ENCODE measurements at regions not wholly inside any gene's neighbourhood (a gene's known extent, or its start where the extent isn't known, plus 50 kb on each side); places are given as distances from the start of the nearest gene placed in this dataset.

- DNase-seq = no peak
These were observed 434.0 kb downstream of the GADD45G start for GRCh38 chr9:90038763-90039162.

- DNase-seq = no peak
These were observed 439.5 kb downstream of the GADD45G start for GRCh38 chr9:90044263-90044662.

- peak; percentile 27 for DNase-seq
These were observed 439.9 kb downstream of the GADD45G start for GRCh38 chr9:90044710-90045151.

- peak; percentile 53 for DNase-seq
These were observed 441.6 kb downstream of the GADD45G start for GRCh38 chr9:90046317-90046861.

- no peak for DNase-seq
These were observed 443.0 kb downstream of the GADD45G start for GRCh38 chr9:90047828-90048227.

- no peak for DNase-seq
These were observed 447.6 kb downstream of the GADD45G start for GRCh38 chr9:90052366-90052765.

- DNase-seq = peak; percentile 53
These were observed 448.2 kb downstream of the GADD45G start for GRCh38 chr9:90053027-90053426.

- no peak for DNase-seq
These were observed 450.0 kb downstream of the GADD45G start for GRCh38 chr9:90054810-90055209.

GRCh38 chr9:90055226-90055625, 450.4 kb downstream of the GADD45G start:
- no peak for DNase-seq

- DNase-seq = no peak
These were observed 452.5 kb downstream of the GADD45G start for GRCh38 chr9:90057361-90057760.

- no peak for DNase-seq
These were observed 453.5 kb downstream of the GADD45G start for GRCh38 chr9:90058182-90058763.

GRCh38 chr9:90059436-90059835, 454.6 kb downstream of the GADD45G start:
- DNase-seq = no peak

GRCh38 chr9:90060256-90060655, 455.4 kb downstream of the GADD45G start:
- DNase-seq = no peak

- DNase-seq = no peak
These were observed 456.4 kb downstream of the GADD45G start for GRCh38 chr9:90061187-90061586.

- DNase-seq = no peak
These were observed 458.2 kb downstream of the GADD45G start for GRCh38 chr9:90062982-90063381.

- DNase-seq = no peak
These were observed 459.4 kb downstream of the GADD45G start for GRCh38 chr9:90064248-90064647.

GRCh38 chr9:90064971-90065370, 460.2 kb downstream of the GADD45G start:
- DNase-seq = no peak

- no peak for DNase-seq
These were observed 461.0 kb downstream of the GADD45G start for GRCh38 chr9:90065851-90066250.

- no peak for DNase-seq
These were observed 464.3 kb downstream of the GADD45G start for GRCh38 chr9:90069085-90069484.

- no peak for DNase-seq
These were observed 465.2 kb downstream of the GADD45G start for GRCh38 chr9:90070056-90070455.

GRCh38 chr9:90070469-90070868, 465.7 kb downstream of the GADD45G start:
- no peak for DNase-seq

GRCh38 chr9:90070931-90071660, 466.3 kb downstream of the GADD45G start:
- no peak for DNase-seq

GRCh38 chr9:90073186-90073945, 468.6 kb downstream of the GADD45G start:
- DNase-seq = no peak
